Fibroblast of skin of right quadriceps (primary cell): ENCODE measurements at regions not wholly inside any gene's neighbourhood (a gene's known extent, or its start where the extent isn't known, plus 50 kb on each side); places are given as distances from the start of the nearest gene placed in this dataset.

ENCODE experiments used
- DNase-seq: peaks from one replicate; pipeline ENCODE4 v3.0.0-alpha.2; 2013

DNA sequence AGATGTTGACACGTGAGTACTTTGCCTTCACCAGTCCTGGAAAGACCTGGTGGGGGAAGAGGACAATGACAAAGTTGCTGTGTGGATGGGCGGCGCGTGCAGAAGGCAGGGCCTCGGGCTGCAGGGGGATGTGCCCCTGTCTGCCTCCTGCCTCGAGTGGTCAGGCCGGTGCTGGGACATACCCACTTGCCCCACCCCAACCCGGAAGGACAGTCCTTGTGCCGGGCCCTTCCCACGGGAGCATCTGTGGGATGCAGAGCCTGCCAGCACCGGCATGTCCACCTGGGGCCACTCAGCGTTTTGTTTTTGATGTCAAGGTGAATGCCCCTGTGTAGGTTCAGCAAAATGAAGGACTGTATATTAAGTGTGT, 60.5 kb upstream of the BHLHE23 start:
- no peak for DNase-seq

DNA sequence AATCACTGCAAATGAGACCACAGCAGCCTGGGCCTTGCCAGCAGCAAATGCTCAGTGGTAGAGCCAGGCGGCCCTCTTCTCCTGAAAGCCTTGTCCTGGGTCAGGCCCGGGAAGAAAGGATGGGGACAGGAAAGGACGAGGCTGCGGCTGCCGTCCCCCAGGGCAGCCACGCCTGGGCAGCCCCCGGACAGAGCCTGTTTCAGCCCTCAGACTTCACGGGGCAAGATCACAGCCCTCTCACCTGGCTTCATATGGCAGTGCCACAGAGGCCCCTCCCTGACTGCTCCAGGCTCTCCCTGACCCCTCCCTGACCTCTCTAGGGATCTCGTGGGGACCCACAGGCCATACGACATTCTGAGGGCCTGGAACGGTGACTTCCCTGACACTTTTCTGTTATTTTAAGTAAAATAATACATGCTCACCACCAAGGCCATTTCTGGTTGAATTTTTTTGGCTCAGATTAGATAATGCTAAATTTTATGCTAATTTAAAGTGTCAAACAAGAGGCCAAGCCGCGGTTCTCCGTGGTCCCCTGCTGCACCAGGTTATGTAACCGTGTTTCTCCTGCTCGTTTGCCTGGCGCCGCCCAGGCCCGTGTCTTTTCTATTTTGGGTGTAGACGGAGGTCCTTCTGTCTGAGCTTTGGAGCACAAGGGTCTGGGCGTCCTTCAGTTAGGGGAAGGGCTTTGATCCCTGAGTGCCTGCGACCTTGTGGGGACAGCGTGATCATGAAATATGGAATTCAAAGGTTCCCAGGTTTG, 59.9 kb upstream of the BHLHE23 start:
- DNase-seq = no peak

DNA sequence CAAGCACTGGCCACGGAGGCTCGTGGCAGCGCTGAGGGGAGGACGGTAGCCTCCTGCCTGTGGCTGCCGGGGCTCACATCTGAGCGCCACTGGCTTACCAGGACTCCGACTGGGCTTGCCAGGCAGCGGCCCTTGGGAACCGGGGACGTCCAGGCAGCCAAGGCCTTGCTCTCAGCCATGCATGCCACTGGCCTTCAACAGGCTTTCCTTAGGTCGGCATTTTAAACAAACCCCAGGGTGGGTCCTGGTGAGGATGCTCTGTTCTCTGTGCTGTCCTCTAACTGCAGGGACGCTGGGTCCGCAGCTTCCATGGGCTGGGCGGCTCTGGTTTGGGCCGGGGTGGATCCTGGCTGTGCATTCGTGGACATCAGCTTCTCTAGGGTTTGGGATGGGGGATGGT, 59.1 kb upstream of the BHLHE23 start:
- no peak for DNase-seq

DNA sequence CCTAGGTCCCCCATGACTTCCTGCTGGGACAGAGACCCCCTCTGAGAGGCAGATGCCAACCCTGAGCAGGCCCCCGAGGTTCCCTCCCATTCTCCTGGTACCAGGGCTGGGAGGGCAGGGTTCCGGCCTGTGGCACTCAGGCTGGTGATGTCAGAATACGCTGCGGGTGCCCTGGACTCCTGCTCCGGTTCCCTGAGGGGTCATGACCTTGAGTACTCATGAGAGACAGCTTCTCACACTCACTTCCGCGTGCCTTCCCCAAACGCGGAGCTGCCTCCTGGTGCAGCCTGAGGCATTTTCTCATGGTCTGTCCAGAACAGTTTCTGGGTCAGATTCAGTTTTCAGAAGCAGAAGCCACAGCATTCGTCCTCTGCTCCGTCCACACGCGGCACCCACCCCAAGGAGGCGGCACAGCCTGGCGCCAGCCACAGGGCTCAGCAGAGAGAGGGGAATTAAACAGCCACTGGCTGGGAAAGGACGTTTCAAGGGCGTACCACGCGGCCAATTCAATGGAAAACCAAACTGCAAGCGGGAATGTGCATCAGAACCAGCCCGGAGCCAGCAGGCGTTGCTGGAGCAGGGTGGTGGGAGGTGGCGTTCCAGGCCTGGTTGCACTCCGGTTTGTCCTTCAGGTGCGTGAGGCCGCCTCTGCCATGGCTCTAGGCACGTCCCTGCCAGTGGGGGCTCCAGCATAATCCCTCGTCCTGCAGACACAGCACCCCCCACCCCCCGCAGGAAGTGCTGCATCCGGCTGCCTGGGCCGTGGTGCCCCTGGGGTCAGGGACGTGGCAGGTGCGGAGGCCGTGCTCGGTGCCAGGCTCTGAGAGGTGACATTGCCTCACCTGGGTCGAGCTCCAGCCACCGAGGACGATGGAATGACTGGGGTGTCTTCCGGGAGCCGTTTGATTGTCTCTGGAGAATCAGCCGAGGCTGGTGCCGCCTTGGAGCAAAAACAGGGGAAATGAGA, 58.3 kb upstream of the BHLHE23 start:
- DNase-seq = no peak

DNA sequence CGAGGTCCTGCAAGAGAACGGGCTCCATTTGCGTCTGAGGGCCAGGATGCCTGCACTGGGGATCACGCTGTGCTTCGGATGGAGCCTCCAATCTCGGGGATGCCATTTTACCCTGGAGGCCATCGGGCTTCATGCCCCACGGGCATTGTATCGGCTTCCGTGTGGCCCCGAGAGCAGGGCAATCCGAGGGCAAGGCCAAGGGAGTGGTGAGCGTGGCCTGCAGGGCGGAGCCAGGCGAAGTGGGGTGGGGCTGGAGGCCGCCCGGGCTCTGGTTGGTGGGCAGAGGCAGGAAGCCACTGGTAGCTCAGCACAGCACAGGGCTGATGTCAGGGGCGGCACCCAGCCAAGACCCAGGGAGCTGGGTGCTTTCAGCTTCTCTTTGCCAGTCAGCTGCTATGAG, 57.5 kb upstream of the BHLHE23 start:
- DNase-seq = no peak

DNA sequence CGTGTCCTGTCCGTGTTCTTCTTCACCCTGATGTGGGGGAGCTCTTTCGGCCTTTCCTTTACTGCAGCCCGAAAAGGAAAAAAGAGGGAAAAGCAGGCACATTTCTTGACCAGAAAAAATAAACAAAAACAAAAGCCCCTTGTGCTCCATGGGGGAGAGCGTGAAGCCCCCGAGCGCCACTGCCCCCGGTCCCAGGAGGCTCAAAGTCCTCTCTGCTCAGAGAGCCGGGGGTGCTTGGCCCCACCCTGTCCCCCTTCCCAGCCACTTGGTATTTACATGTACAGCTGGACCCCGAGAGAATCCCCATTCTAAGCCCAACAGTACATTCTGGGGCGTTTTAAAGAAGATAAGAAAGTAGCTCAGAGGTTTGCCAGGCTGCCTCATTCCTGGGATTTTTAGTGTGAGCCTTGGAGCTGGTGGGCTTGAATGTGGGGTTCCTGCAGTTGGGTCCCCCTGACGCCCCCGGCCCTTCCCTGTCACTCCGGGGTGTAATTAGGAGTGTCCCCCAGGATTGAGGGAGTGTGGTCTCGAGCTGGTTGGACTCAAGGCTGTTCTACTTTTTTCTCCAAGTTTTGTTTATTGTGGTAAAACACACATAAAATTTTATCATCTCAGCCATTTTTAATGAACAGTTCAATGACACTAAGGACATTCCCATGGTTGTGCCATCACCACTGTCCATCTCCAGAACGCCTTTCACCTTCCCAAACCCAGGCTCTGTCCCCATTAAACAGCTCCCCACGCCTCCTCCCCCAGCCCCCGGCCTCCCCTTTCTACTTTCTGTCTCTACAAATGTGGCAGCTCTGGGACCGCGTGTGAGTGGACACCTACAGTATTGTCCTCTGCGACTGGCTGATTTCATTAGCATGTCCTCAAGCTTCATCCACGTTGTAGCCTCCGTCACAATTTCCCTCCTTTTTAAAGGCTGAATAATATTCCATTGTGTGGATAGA, 55.7 kb upstream of the BHLHE23 start:
- DNase-seq = no peak

DNA sequence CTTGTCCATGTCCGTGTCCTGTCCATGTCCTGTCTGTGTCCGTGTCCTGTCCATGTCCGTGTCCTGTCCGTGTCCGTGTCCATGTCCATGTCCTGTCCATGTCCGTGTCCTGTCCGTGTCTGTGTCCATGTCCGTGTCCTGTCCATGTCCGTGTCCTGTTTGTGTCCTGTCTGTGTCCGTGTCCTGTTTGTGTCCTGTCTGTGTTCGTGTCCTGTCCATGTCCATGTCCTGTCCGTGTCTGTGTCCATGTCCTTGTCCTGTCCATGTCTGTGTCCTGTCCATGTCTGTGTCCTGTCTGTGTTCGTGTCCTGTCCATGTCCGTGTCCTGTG, 55.0 kb upstream of the BHLHE23 start:
- DNase-seq = no peak

DNA sequence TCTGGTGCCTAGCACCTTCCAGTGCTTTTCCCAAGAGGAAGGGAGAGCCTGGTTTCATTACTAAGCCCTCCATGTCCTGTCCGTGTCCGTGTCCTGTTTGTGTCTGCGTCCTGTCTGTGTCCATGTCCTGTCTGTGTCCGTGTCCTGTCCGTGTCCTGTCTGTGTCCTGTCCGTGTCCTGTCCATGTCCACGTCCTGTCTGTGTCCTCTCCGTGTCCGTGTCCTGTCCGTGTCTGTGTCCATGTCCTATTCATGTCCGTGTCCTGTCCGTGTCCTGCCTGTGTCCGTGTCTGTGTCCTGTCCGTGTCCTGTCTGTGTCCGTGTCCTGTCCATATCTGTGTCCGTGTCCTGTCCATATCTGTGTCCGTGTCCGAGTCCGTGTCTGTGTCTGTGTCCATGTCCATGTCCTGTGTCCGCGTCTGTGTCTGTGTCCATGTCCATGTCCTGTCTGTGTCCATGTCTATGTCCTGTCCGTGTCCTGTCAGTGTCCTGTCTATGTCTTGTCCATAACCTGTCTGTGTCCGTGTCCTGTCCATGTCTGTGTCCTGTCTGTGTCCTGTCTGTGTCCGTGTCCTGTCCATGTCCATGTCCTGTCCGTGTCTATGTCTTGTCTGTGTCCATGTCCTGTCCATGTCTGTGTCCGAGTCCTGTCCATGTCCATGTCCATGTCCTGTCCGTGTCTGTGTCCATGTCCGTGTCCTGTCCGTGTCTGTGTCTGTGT, 54.4 kb upstream of the BHLHE23 start:
- no peak for DNase-seq

DNA sequence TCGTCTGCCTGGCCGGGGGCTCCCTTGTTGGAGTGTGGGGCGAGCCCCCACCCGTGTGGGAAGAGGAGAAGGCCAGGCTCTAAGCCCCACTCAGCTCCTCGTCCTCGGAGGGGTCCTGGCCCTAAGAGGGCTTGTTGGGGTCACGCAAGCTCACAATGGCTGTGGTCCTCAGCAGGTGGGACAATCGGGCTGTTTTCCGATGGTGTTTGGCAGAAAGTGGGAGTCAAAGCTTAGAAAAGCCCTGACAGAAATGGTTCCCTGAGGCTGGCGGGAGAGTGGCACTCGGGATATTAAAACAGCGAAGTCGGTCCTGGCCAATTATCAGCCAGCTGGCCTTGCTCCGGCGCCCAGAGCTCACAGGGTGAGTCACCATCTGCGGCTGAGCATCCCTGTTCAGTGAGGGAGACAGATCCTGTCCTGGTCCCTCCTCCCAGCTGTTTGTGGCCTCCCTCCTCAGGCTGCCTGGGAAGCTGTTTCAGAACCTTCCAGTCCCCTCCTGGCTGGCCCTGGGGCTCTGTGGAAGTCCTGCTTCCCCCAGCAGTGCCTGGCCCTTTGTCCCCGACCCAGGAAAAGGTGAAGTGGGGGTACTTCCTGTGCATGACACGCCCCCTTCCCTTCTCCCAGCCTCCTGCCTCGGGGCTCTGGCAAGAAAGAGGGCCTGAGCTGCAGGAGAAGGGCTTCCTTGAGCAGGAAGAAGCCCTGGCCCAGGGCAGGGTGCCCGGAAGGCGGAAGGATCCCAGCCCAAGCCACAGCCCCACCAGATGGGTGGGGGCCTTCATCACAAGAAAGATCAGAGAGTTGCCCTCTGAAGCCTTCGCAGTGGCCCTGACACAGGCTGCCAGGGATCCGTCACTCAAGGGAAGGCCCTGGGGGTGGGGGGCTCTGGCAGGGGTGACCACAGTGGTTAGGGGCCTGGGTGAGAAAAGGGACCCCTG, 53.6 kb upstream of the BHLHE23 start:
- peak; percentile 10 for DNase-seq

DNA sequence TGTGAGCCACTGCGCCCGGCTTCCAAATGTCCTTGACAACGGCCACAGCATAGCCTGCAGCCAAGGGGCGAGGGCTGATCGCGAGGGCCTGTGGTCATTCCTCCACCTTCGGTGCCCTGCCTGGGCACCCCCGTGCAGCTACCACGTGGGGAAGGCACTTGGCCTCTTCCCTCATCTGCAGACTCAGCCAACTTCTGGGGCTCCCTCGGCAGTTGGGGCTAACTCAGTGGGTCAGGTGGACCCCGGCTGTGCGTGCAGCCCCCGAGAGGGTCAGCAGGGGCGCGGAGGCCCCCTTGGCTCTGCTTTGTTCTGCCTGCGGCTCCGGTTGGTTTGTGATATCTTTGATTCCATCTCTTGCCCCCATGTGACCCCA, 52.9 kb upstream of the BHLHE23 start:
- DNase-seq = no peak

DNA sequence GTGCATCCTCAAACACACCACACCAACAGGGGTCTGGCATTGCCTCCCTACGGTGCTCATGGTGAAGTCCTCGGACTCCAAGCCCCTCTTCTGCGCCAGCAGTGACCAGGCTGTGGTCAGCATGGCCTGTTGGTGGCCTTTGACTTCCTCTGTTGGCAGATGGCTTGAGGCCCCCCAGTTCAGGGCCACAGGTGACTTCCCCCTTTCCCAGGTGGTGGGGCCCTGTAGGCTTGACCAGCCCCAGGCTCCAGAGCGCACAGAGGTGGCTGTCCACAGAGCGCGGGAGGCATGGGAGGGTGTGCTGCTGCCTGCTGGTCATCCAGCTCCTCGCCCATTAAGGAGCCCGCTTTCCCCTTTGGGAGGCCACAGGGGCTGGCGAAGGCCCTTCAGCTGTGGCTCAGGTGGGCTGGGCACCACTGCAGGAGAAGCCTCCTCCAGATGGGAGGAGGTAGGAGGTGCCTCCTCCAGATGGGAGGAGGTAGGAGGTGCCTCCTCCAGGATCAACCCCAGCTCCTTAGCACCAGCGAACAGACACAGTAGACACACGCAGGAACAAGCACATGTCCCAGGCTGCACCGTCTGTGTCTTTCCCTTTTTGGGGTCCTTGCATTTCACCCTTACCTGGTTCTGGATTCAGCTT, 52.1 kb upstream of the BHLHE23 start:
- no peak for DNase-seq

DNA sequence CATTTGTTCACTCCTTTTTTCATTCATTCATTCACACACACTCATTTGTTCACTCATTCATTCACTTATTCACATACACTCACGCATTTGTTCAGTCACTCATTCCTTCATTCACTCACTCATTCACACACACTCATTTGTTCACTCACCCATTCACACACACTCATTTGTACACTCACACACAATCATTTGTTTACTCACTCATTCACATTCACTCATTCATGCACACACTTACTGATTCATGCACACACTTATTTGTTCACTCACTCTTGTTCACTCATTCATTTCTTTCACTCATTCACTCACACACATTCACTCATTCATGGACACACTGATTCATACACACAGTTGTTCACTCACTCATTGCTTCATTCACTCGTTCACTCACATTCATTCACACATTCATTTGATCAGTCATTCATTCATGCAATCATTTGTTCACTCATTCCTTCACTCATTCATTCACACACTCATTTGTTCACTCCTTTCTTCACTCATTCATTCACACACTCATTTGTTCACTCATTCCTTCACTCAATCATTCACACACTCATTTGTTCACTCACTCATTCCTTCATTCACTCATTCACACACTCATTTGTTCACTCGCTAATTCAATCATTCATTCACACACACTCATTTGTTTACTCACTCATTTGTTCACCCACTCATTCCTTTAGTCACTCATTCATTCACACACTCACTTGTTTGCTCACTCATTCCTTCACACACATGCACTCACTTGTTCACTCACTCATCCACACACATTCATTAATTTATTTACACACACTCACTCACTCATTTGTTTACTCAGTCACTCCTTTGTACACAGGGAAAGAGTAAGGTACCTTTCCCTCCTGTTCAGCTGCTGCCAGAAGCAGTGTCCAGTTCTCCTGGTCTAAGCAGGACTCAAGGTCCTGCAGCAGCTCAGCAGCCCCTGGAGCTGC, 50.7 kb upstream of the BHLHE23 start:
- DNase-seq = no peak

DNA sequence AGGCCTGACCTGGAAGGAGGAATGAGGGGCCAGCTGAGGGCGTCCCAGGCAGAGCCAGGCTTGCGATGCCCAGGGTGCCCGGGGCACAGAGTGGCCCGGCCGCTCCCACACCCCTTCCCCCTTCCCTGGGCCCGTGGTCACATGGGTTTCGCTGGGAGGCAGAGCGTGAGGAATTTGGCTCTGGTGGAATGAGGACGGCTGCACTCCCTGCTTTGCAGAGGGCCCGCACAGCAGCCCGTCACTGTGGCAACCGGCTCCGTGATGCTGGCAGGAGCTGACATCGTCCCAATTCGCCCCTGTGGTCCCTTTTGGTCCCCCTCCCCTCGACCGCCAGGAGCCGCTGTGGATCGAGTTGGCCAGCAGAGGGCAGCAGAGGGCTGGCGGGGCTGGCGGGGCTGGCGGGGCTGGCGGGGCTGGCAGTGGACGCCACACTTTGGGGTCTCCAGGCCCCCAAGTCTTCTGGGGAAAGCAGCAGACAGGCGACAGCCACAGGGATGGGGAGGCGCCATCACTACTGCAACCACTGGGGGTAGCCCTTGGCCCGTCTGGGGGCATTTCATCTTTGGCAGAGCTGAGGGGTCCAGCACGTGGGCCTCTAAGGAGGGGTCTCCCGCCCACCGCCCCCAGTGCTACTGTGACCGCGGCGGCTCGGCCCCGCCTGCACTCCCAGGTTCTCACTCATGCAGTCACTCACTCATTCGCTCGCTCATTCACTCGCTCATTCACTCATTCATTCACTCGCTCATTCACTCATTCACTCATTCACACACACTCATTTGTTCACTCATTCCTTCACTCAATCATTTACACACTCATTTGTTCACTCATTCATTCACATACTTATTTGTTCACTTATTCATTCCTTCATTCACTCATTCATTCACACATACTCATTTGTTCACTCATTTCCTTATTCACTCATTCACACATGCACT, 49.7 kb upstream of the BHLHE23 start:
- DNase-seq = no peak
